ENCODE measurements at regions not wholly inside any gene's neighbourhood (a gene's known extent, or its start where the extent isn't known, plus 50 kb on each side); places are given as distances from the start of the nearest gene placed in this dataset.

DNA sequence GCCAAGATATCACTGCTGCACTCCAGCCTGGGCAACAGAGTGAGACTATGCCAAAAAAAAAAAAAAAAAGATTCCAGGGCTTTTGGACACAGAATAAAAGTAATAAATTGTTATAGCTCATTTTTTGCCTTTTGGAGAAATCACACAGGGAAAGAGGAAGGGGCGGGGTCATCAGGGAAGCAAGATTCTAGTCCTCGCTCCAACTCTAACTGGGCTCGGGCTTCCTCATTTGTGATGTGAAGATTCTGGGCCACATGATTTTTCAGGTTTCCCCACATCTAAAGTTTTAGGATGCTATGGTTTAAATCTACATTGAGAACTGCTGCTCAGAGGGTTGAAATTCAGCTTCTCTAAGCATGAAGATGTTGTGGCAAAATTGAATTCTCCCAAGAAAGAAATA lies 179.3 kb upstream of the PLXNA2 start:
- Histone ChIP-seq H3K27ac (no peak overlapping the region), H3K27me3 (no peaks in the 10 kb centered on the region), H3K4me1 (no peaks in the 10 kb centered on the region), H3K36me3 (no peaks in the 10 kb centered on the region), H3K4me3 (no peak overlapping the region), H3K9me3 (no peaks in the 10 kb centered on the region)
- ATAC-seq: no peak
- DNase-seq: no peak
- intact Hi-C loops (cut with DNase I): no loop called here
- TF ChIP-seq, protein P1, sequence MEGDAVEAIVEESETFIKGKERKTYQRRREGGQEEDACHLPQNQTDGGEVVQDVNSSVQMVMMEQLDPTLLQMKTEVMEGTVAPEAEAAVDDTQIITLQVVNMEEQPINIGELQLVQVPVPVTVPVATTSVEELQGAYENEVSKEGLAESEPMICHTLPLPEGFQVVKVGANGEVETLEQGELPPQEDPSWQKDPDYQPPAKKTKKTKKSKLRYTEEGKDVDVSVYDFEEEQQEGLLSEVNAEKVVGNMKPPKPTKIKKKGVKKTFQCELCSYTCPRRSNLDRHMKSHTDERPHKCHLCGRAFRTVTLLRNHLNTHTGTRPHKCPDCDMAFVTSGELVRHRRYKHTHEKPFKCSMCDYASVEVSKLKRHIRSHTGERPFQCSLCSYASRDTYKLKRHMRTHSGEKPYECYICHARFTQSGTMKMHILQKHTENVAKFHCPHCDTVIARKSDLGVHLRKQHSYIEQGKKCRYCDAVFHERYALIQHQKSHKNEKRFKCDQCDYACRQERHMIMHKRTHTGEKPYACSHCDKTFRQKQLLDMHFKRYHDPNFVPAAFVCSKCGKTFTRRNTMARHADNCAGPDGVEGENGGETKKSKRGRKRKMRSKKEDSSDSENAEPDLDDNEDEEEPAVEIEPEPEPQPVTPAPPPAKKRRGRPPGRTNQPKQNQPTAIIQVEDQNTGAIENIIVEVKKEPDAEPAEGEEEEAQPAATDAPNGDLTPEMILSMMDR (IDR thresholded peaks at IDR 0.05): no peak

DNA sequence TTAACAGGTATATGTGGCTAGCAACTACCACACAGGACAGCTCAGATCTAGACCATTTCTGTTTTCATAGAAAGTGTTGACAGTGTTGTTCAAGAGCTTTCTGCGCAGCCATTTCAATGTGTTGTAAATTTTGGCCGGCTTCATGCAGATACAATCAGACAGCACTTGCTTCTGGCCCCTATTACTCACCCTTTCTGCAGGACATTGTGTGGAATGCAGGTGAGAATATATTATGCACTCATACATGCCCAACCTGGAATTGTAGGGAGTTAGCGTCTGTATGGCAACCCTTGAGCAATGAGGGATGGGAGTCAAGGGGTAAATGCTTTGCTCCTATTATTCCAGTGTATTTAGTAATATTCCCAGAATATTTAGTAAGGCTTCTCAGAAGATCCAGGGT lies 180.9 kb upstream of the PLXNA2 start:
- intact Hi-C loops (cut with DNase I): no loop called here
- H3K4me1 ChIP-seq: no peaks in the 10 kb centered on the region
- H3K36me3 ChIP-seq: no peaks in the 10 kb centered on the region
- H3K4me3 ChIP-seq: no peak overlapping the region
- no peaks in the 10 kb centered on the region for H3K27me3 ChIP-seq
- TF ChIP-seq, protein P1 (IDR thresholded peaks at IDR 0.05): no peak
- H3K9me3 ChIP-seq: no peaks in the 10 kb centered on the region
- DNase-seq: no peak
- H3K27ac ChIP-seq: no peak overlapping the region
- ATAC-seq: no peak

DNA sequence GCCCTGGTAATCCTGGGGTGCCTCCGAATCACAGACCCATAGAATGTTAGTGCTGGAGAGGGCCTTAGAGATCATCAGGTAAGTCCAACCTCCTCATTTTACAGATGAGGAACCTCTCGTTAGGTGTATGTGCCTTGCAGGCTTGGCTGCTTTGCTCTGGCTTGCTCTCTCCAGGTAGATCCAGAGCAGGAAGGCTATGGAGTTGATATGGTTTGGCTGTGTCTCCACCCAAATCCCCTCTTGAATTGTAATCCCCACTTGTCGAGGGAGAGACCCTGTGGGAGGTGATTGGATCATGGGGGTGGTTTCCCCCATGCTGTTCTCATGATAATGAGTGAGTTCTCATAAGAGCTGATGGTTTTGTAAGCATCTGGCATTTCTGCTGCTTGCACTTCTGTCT lies 186.0 kb upstream of the PLXNA2 start:
- intact Hi-C loops (cut with DNase I): no loop called here
- no peak for ATAC-seq
- TF ChIP-seq, protein P1 (IDR thresholded peaks at IDR 0.05): no peak

DNA sequence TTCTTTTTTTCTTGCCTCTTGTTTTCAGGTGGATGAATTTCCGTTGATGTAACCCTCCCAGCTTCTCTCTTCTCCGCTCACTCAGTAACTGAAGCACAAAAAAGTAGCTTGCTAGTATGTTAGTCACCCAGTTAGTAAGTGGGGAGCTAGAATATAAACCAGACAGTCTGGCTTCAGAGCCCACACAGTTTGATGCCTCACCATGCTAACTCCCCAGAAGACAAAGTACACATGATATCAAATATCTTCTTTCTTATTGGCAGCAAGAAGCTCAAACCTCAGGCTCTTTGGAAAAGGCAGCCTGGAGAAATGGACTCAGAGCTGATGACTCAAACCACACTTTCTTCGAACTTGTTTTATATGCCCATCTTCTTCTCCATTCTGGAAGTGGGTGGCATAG lies 187.5 kb upstream of the PLXNA2 start:
- Histone ChIP-seq H3K27ac (no peak overlapping the region), H3K4me1 (no peaks in the 10 kb centered on the region), H3K4me3 (no peak overlapping the region), H3K9me3 (no peaks in the 10 kb centered on the region), H3K36me3 (no peaks in the 10 kb centered on the region), H3K27me3 (peaks cover 0 to 5% of the 10 kb centered on the region in 2 donors)
- peak; percentile 12 for ATAC-seq
- intact Hi-C loops (cut with DNase I): no loop called here
- TF ChIP-seq, protein P1 (IDR thresholded peaks at IDR 0.05): no peak
- DNase-seq: no peak

More for the DNA sequence above, 186.0 kb upstream of the PLXNA2 start:
- Histone ChIP-seq H3K9me3 (no peaks in the 10 kb centered on the region), H3K27ac (no peak overlapping the region), H3K4me1 (no peaks in the 10 kb centered on the region), H3K27me3 (no peaks in the 10 kb centered on the region), H3K36me3 (no peaks in the 10 kb centered on the region), H3K4me3 (no peak overlapping the region)
- no peak for DNase-seq

DNA sequence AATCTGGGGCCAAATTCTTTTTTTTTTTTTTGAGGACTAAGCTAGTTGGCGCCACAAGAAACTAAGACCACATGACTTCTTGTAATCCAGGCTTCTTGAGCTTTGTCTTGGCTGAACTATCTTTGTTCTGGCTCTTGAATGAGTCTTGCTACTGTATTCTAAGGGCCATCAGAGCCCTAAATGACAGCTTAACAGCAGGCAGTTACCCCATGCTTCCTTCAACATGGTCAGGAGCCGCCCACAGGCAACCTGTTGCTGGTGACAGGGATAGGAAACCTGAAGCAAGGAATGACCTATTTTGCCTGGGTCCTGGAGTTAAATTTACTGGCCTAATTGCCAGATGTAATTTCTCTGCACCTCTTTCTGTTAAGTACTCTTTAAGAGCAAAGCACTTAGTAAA lies 188.2 kb upstream of the PLXNA2 start:
- no peak for DNase-seq
- no peaks in the 10 kb centered on the region for H3K4me1 ChIP-seq
- H3K27me3 ChIP-seq: peaks cover 0 to 5% of the 10 kb centered on the region in 2 donors
- H3K27ac ChIP-seq: no peak overlapping the region
- TF ChIP-seq, protein P1 (IDR thresholded peaks at IDR 0.05): no peak
- H3K36me3 ChIP-seq: no peaks in the 10 kb centered on the region
- intact Hi-C loops (cut with DNase I): no loop called here
- no peaks in the 10 kb centered on the region for H3K9me3 ChIP-seq
- ATAC-seq: peak; percentile 62
- H3K4me3 ChIP-seq: no peak overlapping the region

Measured in left lung (tissue), 4 donors.